ENCODE measurements at regions not wholly inside any gene's neighbourhood (a gene's known extent, or its start where the extent isn't known, plus 50 kb on each side); places are given as distances from the start of the nearest gene placed in this dataset.

DNA sequence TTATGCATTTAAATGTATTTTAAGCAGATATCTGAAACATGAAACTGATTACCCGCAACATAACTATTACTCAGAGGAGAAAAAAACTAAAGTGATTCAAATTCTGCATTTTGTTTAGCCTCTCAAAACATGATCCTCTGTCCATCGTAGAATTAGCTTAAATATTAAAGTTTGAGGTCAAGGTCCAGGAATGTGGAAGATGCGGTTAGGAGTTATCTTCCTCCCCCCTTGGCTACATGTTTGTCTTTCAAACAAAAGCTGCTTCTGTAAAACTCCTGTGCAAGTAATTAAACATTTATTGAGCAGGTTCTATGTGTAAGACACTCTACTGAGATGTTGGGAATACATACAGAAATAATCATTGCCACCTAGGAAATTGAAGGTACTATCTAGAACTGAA is 175.0 kb upstream of the ISL1 start:
- TF ChIP-seq, protein P1, sequence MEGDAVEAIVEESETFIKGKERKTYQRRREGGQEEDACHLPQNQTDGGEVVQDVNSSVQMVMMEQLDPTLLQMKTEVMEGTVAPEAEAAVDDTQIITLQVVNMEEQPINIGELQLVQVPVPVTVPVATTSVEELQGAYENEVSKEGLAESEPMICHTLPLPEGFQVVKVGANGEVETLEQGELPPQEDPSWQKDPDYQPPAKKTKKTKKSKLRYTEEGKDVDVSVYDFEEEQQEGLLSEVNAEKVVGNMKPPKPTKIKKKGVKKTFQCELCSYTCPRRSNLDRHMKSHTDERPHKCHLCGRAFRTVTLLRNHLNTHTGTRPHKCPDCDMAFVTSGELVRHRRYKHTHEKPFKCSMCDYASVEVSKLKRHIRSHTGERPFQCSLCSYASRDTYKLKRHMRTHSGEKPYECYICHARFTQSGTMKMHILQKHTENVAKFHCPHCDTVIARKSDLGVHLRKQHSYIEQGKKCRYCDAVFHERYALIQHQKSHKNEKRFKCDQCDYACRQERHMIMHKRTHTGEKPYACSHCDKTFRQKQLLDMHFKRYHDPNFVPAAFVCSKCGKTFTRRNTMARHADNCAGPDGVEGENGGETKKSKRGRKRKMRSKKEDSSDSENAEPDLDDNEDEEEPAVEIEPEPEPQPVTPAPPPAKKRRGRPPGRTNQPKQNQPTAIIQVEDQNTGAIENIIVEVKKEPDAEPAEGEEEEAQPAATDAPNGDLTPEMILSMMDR (IDR thresholded peaks at IDR 0.05): no peak
- no peaks in the 10 kb centered on the region for H3K36me3 ChIP-seq
- H3K27me3 ChIP-seq: no peaks in the 10 kb centered on the region
- H3K4me3 ChIP-seq: no peak overlapping the region
- ATAC-seq: no peak
- WGBS, 2 donors: 86 to 90% methylated on average over 3 of the region's 3 CpGs
- no peak overlapping the region for H3K27ac ChIP-seq
- H3K4me1 ChIP-seq: no peaks in the 10 kb centered on the region
- no peak for DNase-seq
- intact Hi-C loops (cut with DNase I): no loop called here
- H3K9me3 ChIP-seq: no peaks in the 10 kb centered on the region

DNA sequence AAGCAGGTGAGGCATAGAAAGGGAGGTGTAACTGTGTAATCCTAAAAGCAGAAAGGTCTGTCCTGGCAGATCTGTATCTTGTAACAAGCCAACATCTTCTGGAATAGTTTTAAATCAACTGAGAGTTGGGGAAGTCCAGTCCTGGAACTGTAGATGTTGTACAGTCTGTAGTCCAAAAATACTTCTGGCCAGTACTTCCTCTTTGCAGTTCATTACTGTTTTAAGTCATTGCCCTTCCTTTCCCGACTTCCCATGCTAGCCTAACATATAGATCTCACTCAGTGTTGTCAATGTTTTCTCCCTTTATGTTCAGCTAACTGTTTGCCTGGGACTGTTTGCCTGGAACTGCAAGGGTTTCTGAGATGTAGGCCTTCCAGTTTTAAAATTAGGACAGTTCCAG is 168.5 kb upstream of the ISL1 start:
- no peak for DNase-seq
- no peak overlapping the region for H3K4me3 ChIP-seq
- no peaks in the 10 kb centered on the region for H3K27me3 ChIP-seq
- no peaks in the 10 kb centered on the region for H3K9me3 ChIP-seq
- intact Hi-C loops (cut with DNase I): no loop called here
- TF ChIP-seq, protein P1 (IDR thresholded peaks at IDR 0.05): no peak
- WGBS, 2 donors: 51 to 60% methylated on average over 1 of the region's 1 CpG
- H3K27ac ChIP-seq: no peak overlapping the region
- no peaks in the 10 kb centered on the region for H3K4me1 ChIP-seq
- no peaks in the 10 kb centered on the region for H3K36me3 ChIP-seq
- no peak for ATAC-seq

GRCh38 chr5:51225789-51226742 is 157.2 kb upstream of the ISL1 start:
- intact Hi-C loops (cut with DNase I): no loop called here
- Histone ChIP-seq H3K27me3 (no peaks in the 10 kb centered on the region), H3K4me3 (no peak overlapping the region), H3K36me3 (no peaks in the 10 kb centered on the region), H3K4me1 (no peaks in the 10 kb centered on the region), H3K9me3 (peaks cover 0 to 20% (median 9%) of the 10 kb centered on the region in 11 donors), H3K27ac (no peak overlapping the region)
- ATAC-seq (no peak), DNase-seq (no peak)
- 4 to 13% methylated on average over 4 of the region's 4 CpGs for WGBS, 2 donors
- TF ChIP-seq, protein P1 (IDR thresholded peaks at IDR 0.05): no peak

DNA sequence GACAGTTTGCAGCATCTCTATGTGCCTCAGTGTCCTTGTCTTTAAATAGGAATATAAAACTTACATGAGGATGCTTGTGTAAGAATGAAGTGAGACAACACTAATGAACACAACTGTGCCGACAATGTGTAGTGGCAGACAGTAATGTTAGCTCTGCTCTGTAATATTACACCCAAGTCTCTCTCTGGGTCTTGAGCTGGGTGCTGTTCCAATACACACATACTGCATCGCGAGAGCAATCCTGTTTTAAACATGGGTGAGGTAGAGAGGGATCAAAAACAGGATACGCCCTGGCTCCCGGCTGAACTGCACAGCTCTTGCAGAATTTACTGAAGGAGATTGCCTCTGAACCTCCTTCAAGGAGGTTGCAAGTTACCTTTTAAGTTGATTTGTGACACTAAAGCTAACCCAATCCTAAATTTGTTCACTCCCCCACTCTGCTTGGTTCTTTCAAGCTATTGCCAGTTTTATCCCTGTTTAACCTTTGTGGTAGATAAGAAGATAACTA is 155.2 kb upstream of the ISL1 start:
- WGBS, 2 donors: 66 to 73% methylated on average over 5 of the region's 5 CpGs
- intact Hi-C loops (cut with DNase I): no loop called here
- TF ChIP-seq, protein P1 (IDR thresholded peaks at IDR 0.05): no peak
- no peak overlapping the region for H3K4me3 ChIP-seq
- DNase-seq: no peak
- H3K4me1 ChIP-seq: no peaks in the 10 kb centered on the region
- peaks cover 0 to 29% (median 9%) of the 10 kb centered on the region in 11 donors for H3K9me3 ChIP-seq
- H3K36me3 ChIP-seq: no peaks in the 10 kb centered on the region
- ATAC-seq: no peak
- H3K27me3 ChIP-seq: no peaks in the 10 kb centered on the region
- no peak overlapping the region for H3K27ac ChIP-seq
